ENCODE measurements at regions not wholly inside any gene's neighbourhood (a gene's known extent, or its start where the extent isn't known, plus 50 kb on each side); places are given as distances from the start of the nearest gene placed in this dataset.
"Not testable (repeated sequence)": the region's sequence is repeated elsewhere in the genome, so short reads cannot be mapped to it uniquely, and the experiment has no call there.

GRCh38 chr6:115511771-115512170, 548.9 kb downstream of the FRK start:
- no peak overlapping the region for H3K4me3 Mint-ChIP-seq
- Histone ChIP-seq H3K4me1 (ENCODE audit: control insufficient read depth, insufficient read depth, low read length, poor library complexity, severe bottlenecking) (no peaks in the 10 kb centered on the region), H3K36me3 (ENCODE audit: control insufficient read depth, insufficient read depth, low read length) (no peaks in the 10 kb centered on the region), H3K27me3 (ENCODE audit: control insufficient read depth, insufficient read depth, low read length) (no peaks in the 10 kb centered on the region), H3K4me3 (ENCODE audit: low read depth, low read length) (no peak overlapping the region), H3K9me3 (ENCODE audit: control insufficient read depth in 2 of 2, low read length in 2 of 2) (no peaks in the 10 kb centered on the region), H3K27ac (ENCODE audit: insufficient read depth, low read length, poor library complexity, severe bottlenecking) (no peak overlapping the region)
- no peaks in the 10 kb centered on the region for H3K27me3 Mint-ChIP-seq
- DNase-seq (no peak), ATAC-seq (ENCODE audit: low read depth in 2 of 2) (no peak)
- no peaks in the 10 kb centered on the region for H3K4me1 Mint-ChIP-seq
- no peaks in the 10 kb centered on the region for H3K36me3 Mint-ChIP-seq
- H3K27ac Mint-ChIP-seq: no peak overlapping the region
- H3K9me3 Mint-ChIP-seq: peaks cover 0 to 16% (median 3%) of the 10 kb centered on the region in 7 donors

- not testable (repeated sequence) for H3K9me3 ChIP-seq (ENCODE audit: control insufficient read depth in 2 of 2, low read length in 2 of 2); H3K4me1 Mint-ChIP-seq; H3K27me3 ChIP-seq (ENCODE audit: control insufficient read depth, insufficient read depth, low read length); H3K4me1 ChIP-seq (ENCODE audit: control insufficient read depth, insufficient read depth, low read length, poor library complexity, severe bottlenecking); H3K36me3 Mint-ChIP-seq; DNase-seq; H3K27ac ChIP-seq (ENCODE audit: insufficient read depth, low read length, poor library complexity, severe bottlenecking); H3K4me3 ChIP-seq (ENCODE audit: low read depth, low read length); H3K27ac Mint-ChIP-seq; H3K27me3 Mint-ChIP-seq; H3K4me3 Mint-ChIP-seq; ATAC-seq (ENCODE audit: low read depth in 2 of 2); H3K36me3 ChIP-seq (ENCODE audit: control insufficient read depth, insufficient read depth, low read length)
- H3K9me3 Mint-ChIP-seq: peaks cover 0 to 15% (median 2%) of the 10 kb centered on the region in 7 donors
Observed at GRCh38 chr6:115502432-115502831, 558.3 kb downstream of the FRK start.

GRCh38 chr6:115495184-115495583, 565.5 kb downstream of the FRK start:
- Histone ChIP-seq H3K27ac (ENCODE audit: insufficient read depth, low read length, poor library complexity, severe bottlenecking) (no peak overlapping the region), H3K36me3 (ENCODE audit: control insufficient read depth, insufficient read depth, low read length) (no peaks in the 10 kb centered on the region), H3K4me1 (ENCODE audit: control insufficient read depth, insufficient read depth, low read length, poor library complexity, severe bottlenecking) (no peaks in the 10 kb centered on the region), H3K4me3 (ENCODE audit: low read depth, low read length) (no peak overlapping the region), H3K27me3 (ENCODE audit: control insufficient read depth, insufficient read depth, low read length) (no peaks in the 10 kb centered on the region), H3K9me3 (ENCODE audit: control insufficient read depth in 2 of 2, low read length in 2 of 2) (peaks cover 2 to 15% of the 10 kb centered on the region in 2 experiments)
- peaks cover 0 to 19% (median 5%) of the 10 kb centered on the region in 7 donors for H3K9me3 Mint-ChIP-seq
- H3K27ac Mint-ChIP-seq: no peak overlapping the region
- H3K27me3 Mint-ChIP-seq: no peaks in the 10 kb centered on the region
- H3K4me3 Mint-ChIP-seq: no peak overlapping the region
- no peaks in the 10 kb centered on the region for H3K36me3 Mint-ChIP-seq
- DNase-seq (no peak), ATAC-seq (ENCODE audit: low read depth in 2 of 2) (no peak)
- H3K4me1 Mint-ChIP-seq: no peaks in the 10 kb centered on the region

DNA sequence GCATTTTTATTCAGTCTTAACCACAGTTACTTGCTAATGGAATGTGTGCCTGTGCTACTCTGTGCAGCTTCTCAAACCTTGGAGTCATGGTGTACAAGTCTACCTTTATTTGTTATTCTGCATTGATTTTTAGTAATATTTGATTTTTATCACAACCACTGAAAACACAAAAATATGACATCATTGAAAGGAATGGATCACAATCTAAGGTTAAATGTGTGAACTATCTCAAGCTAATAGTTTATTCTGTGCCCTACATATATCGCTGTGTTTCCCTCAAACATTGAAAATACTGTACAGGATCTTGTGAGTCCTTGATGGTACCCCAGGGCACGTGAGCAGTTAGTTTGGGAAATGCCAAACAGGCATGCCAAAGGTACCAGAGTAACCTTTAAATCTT, 573.4 kb downstream of the FRK start:
- H3K9me3 Mint-ChIP-seq: peaks cover 0 to 8% (median 4%) of the 10 kb centered on the region in 7 donors
- no peak for ATAC-seq (ENCODE audit: low read depth in 2 of 2)

DNA sequence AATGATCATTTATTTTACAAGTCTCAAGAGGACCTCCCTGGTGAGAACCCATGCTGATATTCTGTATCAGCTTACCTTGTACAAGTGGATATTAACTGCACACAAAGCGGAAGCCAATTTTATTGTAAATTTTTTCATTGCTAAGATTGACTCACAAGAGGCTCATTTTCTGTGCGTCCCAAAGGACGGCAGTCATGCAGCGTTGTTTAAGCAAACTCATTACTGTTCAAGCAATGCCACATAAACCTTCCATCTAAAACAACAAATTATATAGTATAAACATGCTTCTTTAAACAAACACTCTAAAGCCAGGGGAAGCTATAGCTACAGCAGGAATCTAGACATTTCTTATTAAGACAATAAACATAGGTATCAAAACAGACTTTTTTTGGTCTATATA, 575.3 kb downstream of the FRK start:
- Mint-ChIP-seq H3K4me3 (no peak overlapping the region), H3K27me3 (no peaks in the 10 kb centered on the region), H3K4me1 (no peaks in the 10 kb centered on the region), H3K9me3 (peaks cover 0 to 9% (median 6%) of the 10 kb centered on the region in 7 donors), H3K27ac (no peak overlapping the region), H3K36me3 (no peaks in the 10 kb centered on the region)
- Histone ChIP-seq H3K27me3 (ENCODE audit: control insufficient read depth, insufficient read depth, low read length) (no peaks in the 10 kb centered on the region), H3K4me1 (ENCODE audit: control insufficient read depth, insufficient read depth, low read length, poor library complexity, severe bottlenecking) (no peaks in the 10 kb centered on the region), H3K4me3 (ENCODE audit: low read depth, low read length) (no peak overlapping the region), H3K27ac (ENCODE audit: insufficient read depth, low read length, poor library complexity, severe bottlenecking) (no peak overlapping the region), H3K9me3 (ENCODE audit: control insufficient read depth in 2 of 2, low read length in 2 of 2) (no peaks in the 10 kb centered on the region), H3K36me3 (ENCODE audit: control insufficient read depth, insufficient read depth, low read length) (no peaks in the 10 kb centered on the region)
- ATAC-seq (ENCODE audit: low read depth in 2 of 2) (no peak), DNase-seq (no peak)

More for the DNA sequence above, 573.4 kb downstream of the FRK start:
- Histone ChIP-seq H3K27ac (ENCODE audit: insufficient read depth, low read length, poor library complexity, severe bottlenecking) (no peak overlapping the region), H3K4me3 (ENCODE audit: low read depth, low read length) (no peak overlapping the region), H3K4me1 (ENCODE audit: control insufficient read depth, insufficient read depth, low read length, poor library complexity, severe bottlenecking) (no peaks in the 10 kb centered on the region), H3K9me3 (ENCODE audit: control insufficient read depth in 2 of 2, low read length in 2 of 2) (no peaks in the 10 kb centered on the region), H3K36me3 (ENCODE audit: control insufficient read depth, insufficient read depth, low read length) (no peaks in the 10 kb centered on the region), H3K27me3 (ENCODE audit: control insufficient read depth, insufficient read depth, low read length) (no peaks in the 10 kb centered on the region)
- H3K36me3 Mint-ChIP-seq: no peaks in the 10 kb centered on the region
- no peak overlapping the region for H3K4me3 Mint-ChIP-seq
- H3K4me1 Mint-ChIP-seq: no peaks in the 10 kb centered on the region
- H3K27ac Mint-ChIP-seq: no peak overlapping the region
- no peak for DNase-seq
- no peaks in the 10 kb centered on the region for H3K27me3 Mint-ChIP-seq

- not testable (repeated sequence) for H3K27me3 Mint-ChIP-seq; H3K4me3 ChIP-seq (ENCODE audit: low read depth, low read length); H3K9me3 ChIP-seq (ENCODE audit: control insufficient read depth in 2 of 2, low read length in 2 of 2); H3K27me3 ChIP-seq (ENCODE audit: control insufficient read depth, insufficient read depth, low read length); H3K4me1 ChIP-seq (ENCODE audit: control insufficient read depth, insufficient read depth, low read length, poor library complexity, severe bottlenecking); H3K4me1 Mint-ChIP-seq; H3K36me3 Mint-ChIP-seq; ATAC-seq (ENCODE audit: low read depth in 2 of 2); H3K27ac Mint-ChIP-seq; H3K36me3 ChIP-seq (ENCODE audit: control insufficient read depth, insufficient read depth, low read length); H3K4me3 Mint-ChIP-seq; H3K27ac ChIP-seq (ENCODE audit: insufficient read depth, low read length, poor library complexity, severe bottlenecking); DNase-seq
- H3K9me3 Mint-ChIP-seq: peaks cover 0 to 19% (median 10%) of the 10 kb centered on the region in 7 donors
Observed at GRCh38 chr6:115480543-115480942, 580.1 kb downstream of the FRK start.

DNA sequence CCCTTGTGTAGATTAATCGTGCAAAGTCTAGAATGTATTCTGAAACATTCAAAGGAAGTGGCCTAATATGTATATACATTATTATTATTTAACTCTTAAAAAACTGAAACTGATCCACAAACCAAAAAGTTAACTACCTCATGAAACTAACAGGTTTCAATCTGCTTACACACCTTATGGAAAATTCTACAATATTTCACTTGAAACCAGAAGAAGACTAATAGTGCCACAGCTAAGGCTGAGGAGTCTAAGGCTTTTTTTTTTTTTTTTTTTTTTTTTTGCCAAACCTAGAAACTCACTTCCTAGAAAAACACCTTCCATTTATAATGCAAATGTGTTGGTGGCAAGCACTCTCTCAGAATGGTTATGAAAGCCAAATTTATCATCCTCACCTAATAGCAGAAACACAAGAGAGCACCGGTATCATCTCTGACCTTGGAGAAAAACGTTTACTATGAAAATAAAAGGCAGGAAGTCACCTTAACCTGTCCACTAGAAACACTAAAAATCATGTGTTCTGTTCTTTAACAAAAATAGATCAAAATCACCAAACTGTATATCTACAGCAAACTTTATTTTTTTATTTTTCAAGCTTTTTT, 586.1 kb downstream of the FRK start:
- DNase-seq (no peak), ATAC-seq (ENCODE audit: low read depth in 2 of 2) (no peak)
- Mint-ChIP-seq H3K27ac (no peak overlapping the region), H3K9me3 (peaks cover 4 to 16% (median 9%) of the 10 kb centered on the region in 7 donors), H3K36me3 (no peaks in the 10 kb centered on the region), H3K4me1 (no peaks in the 10 kb centered on the region), H3K4me3 (no peak overlapping the region), H3K27me3 (no peaks in the 10 kb centered on the region)
- H3K9me3 ChIP-seq (ENCODE audit: control insufficient read depth in 2 of 2, low read length in 2 of 2): no peaks in the 10 kb centered on the region
- no peaks in the 10 kb centered on the region for H3K36me3 ChIP-seq (ENCODE audit: control insufficient read depth, insufficient read depth, low read length)
- no peaks in the 10 kb centered on the region for H3K27me3 ChIP-seq (ENCODE audit: control insufficient read depth, insufficient read depth, low read length)
- no peaks in the 10 kb centered on the region for H3K4me1 ChIP-seq (ENCODE audit: control insufficient read depth, insufficient read depth, low read length, poor library complexity, severe bottlenecking)
- no peak overlapping the region for H3K27ac ChIP-seq (ENCODE audit: insufficient read depth, low read length, poor library complexity, severe bottlenecking)
- H3K4me3 ChIP-seq (ENCODE audit: low read depth, low read length): no peak overlapping the region

GRCh38 chr6:115468272-115469005, 592.3 kb downstream of the FRK start:
- H3K36me3 Mint-ChIP-seq: no peaks in the 10 kb centered on the region
- no peak overlapping the region for H3K27ac Mint-ChIP-seq
- Histone ChIP-seq H3K9me3 (ENCODE audit: control insufficient read depth in 2 of 2, low read length in 2 of 2) (peaks cover 0 to 3% of the 10 kb centered on the region in 2 experiments), H3K36me3 (ENCODE audit: control insufficient read depth, insufficient read depth, low read length) (no peaks in the 10 kb centered on the region), H3K4me1 (ENCODE audit: control insufficient read depth, insufficient read depth, low read length, poor library complexity, severe bottlenecking) (no peaks in the 10 kb centered on the region), H3K4me3 (ENCODE audit: low read depth, low read length) (no peak overlapping the region), H3K27me3 (ENCODE audit: control insufficient read depth, insufficient read depth, low read length) (no peaks in the 10 kb centered on the region), H3K27ac (ENCODE audit: insufficient read depth, low read length, poor library complexity, severe bottlenecking) (no peak overlapping the region)
- DNase-seq (no peak), ATAC-seq (ENCODE audit: low read depth in 2 of 2) (no peak)
- H3K9me3 Mint-ChIP-seq: peaks cover 3 to 21% (median 5%) of the 10 kb centered on the region in 7 donors
- H3K27me3 Mint-ChIP-seq: no peaks in the 10 kb centered on the region
- no peak overlapping the region for H3K4me3 Mint-ChIP-seq
- H3K4me1 Mint-ChIP-seq: no peaks in the 10 kb centered on the region

Measured in CD4-positive, CD25-positive, alpha-beta regulatory T cell (primary cell).